ENCODE measurements at regions not wholly inside any gene's neighbourhood (a gene's known extent, or its start where the extent isn't known, plus 50 kb on each side); places are given as distances from the start of the nearest gene placed in this dataset.

DNA sequence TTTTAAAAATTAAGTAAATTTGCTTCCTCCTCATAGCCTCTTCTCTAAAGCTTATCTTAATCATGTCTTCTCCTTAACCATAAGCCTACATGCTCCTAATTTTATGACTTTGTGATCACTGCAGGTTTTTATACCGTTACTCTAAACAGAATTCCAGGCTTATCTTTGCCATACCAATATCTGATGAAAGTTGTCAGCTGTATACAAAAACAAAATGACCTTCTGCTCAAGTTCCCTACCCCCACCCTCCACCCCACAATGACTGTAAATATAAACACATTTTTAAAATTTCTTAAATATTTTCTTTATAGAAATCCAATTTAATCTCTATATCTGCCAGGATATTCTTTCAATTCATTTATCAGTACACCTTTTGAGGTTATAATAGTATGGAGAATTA is 60.5 kb upstream of the SGK1 start:
- Mint-ChIP-seq H3K4me3 (no peak overlapping the region), H3K9me3 (peaks cover 4% of the 10 kb centered on the region), H3K4me1 (peaks cover 45% of the 10 kb centered on the region), H3K36me3 (no peaks in the 10 kb centered on the region), H3K27me3 (no peaks in the 10 kb centered on the region), H3K27ac (no peak overlapping the region)
- no peak for ATAC-seq

DNA sequence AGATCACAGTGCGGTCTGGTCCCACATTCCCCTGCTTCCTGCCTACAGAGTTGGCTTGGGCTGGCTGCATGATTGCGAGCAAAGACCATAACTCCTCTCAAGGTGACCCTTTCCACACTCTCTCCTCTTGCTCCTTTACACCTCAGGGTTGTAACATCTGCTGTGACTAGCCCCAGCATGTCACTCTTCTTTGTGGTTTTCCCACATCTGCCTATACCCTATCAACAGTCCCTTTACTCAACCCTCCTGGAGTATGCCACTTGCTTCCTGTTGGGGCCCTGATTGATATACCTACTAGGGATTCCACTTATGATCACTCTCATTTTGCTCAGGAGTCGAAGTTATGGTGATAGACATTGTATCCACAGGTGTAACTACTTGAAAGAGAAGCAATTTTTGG is 58.9 kb upstream of the SGK1 start:
- Mint-ChIP-seq H3K27me3 (no peaks in the 10 kb centered on the region), H3K36me3 (no peaks in the 10 kb centered on the region), H3K27ac (no peak overlapping the region), H3K9me3 (peaks cover 4% of the 10 kb centered on the region), H3K4me3 (no peak overlapping the region), H3K4me1 (peaks cover 57% of the 10 kb centered on the region)
- no peak for ATAC-seq

DNA sequence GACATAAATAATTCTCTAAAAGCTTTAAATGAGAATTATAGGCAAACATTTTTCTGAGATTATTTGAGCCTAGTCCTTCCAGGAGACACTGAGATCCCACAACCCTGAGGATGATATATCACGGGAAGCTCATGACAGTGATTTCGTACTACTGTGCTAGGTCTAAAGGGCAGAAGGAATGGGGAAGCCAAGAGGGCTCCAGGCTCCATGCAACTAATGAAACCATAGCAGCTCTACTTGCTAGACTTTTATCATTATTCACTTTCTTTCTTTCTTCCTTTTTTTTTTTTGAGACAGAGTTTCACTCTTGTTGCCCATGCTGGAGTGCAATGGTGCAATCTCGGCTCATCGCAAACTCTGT is 57.3 kb upstream of the SGK1 start:
- H3K27ac Mint-ChIP-seq, result peak overlapping the region; percentile 46
- H3K27me3 Mint-ChIP-seq, result no peaks in the 10 kb centered on the region
- H3K4me1 Mint-ChIP-seq, result peaks cover 55% of the 10 kb centered on the region
- H3K4me3 Mint-ChIP-seq, result no peak overlapping the region
- peaks cover 4% of the 10 kb centered on the region for H3K9me3 Mint-ChIP-seq
- H3K36me3 Mint-ChIP-seq, result no peaks in the 10 kb centered on the region
- no peak for ATAC-seq

DNA sequence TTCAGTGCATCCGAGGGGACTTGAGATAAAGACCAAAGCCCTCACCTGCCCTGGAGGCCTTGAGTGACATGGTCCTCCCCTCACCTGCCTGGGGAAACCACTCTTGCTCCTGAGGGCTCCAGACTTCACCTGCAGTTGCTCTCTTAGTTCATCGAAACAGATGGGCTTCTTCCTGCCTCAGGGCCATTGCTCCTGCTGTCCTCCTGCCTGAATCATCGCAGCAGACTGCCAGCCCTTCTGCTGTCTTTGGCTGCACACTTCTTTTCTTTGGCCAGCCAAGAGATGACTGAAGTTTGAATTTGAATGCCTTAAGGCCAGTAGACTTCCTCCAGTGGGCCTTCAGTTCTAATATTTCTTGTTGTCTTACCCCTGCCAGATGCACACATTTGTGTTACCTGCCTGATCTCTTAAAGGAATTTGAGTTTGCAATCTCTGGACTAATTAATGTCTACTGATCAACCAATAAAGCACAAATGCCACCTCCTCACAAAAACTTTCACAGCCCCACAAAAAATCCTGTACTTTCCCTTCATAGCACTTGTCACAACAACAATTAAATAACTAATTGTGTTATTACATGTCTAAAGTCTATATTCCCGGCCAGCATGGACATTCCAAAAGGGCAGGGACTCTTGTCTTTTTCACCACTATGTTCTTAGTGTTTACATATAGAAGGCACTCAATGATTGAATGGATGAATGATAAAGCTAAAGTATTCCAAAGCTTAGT is 56.7 kb upstream of the SGK1 start:
- Mint-ChIP-seq H3K27ac (peak overlapping the region; percentile 46), H3K4me3 (no peak overlapping the region)

DNA sequence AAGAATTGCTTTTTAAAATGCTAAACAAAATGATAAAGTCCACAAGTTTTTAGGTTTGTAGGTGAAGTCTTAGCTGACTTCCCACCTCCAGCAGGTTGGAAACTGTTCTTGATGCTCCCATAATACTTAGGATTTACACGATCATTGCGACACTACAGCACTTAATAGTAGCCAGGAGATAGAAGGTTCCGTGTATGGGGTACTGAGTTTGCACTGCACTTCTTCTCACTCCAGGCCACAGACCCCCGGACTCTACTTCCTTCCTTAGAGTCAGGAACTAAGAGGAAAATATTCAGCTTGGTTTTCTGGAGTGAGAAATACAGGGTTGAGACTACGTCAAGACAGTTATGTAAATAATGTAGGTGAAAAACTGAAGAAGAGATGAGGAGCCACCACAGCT is 56.1 kb upstream of the SGK1 start:
- ATAC-seq, result no peak
- no peaks in the 10 kb centered on the region for H3K27me3 Mint-ChIP-seq
- H3K27ac Mint-ChIP-seq, result peak overlapping the region; percentile 46
- peaks cover 43% of the 10 kb centered on the region for H3K4me1 Mint-ChIP-seq
- peaks cover 4% of the 10 kb centered on the region for H3K9me3 Mint-ChIP-seq
- H3K4me3 Mint-ChIP-seq, result no peak overlapping the region
- H3K36me3 Mint-ChIP-seq, result no peaks in the 10 kb centered on the region

More for the DNA sequence above, 56.7 kb upstream of the SGK1 start:
- Mint-ChIP-seq H3K36me3 (no peaks in the 10 kb centered on the region), H3K4me1 (peaks cover 50% of the 10 kb centered on the region), H3K27me3 (no peaks in the 10 kb centered on the region), H3K9me3 (peaks cover 4% of the 10 kb centered on the region)
- ATAC-seq, result no peak

DNA sequence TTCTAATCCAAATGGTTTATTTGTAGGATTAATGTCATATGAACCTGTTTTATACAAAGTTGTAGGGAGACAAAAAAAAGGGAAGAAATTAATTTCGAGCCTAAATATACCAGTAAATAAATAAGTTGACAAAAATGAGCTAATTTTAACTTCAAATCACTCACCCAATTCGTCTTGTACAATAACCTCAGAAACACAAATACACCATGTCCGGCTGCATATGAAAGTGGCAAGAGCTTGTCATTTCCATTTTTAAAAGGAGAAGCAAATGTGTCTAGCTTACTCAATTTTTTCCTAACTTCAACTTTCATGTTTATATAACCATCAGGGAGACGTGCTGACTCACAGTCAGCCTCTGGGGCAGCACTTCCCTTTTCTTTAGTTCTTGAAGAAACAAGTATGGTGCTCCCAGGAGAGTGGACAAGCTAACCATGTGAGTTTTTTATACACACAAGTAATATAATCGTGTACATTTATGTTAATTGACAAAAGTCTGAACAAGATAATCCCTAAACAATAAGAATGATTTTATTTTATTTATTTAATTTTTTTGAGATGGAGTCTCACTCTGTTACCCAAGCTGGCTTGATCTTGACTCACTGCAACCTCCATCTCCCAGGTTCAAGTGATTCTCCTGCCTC is 55.5 kb upstream of the SGK1 start:
- Mint-ChIP-seq H3K27me3 (no peaks in the 10 kb centered on the region), H3K27ac (peak overlapping the region; percentile 46), H3K9me3 (peaks cover 4% of the 10 kb centered on the region), H3K36me3 (no peaks in the 10 kb centered on the region), H3K4me3 (no peak overlapping the region), H3K4me1 (peaks cover 38% of the 10 kb centered on the region)
- peak; percentile 95 for ATAC-seq

DNA sequence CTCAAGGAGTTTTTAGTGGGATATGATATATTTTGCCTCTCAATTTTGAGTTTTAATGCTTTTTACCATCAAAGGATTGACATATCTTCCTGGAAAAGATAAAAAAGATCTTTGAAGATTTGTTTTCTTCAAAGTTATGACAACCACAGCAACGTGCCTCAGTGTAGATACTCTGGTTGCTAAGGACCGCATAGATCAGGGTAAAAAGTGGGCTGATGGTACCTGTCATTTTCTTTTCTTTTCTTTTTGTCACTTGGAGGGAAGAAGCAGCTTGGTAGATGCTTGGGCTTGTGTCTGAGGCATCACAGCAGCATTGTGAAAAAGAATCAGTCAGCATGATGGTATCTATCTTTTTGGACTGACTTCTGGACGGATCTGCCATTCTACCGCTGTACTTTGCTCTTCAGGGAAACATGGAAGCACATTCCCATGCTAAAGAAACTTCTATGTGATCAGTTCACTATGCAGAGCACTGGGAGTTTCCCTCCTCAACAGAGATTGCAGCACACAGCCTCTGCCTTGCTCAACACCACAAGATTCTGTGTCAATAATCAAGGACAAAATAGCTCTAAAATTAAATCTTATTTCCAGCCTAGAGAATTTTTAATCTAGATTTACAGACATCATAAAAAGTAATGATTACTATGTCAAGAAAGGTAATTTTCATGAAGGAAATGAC is 54.8 kb upstream of the SGK1 start:
- H3K4me1 Mint-ChIP-seq, result peaks cover 38% of the 10 kb centered on the region
- H3K4me3 Mint-ChIP-seq, result no peak overlapping the region
- no peak for ATAC-seq
- H3K27ac Mint-ChIP-seq, result peak overlapping the region; percentile 46
- H3K27me3 Mint-ChIP-seq, result no peaks in the 10 kb centered on the region
- peaks cover 4% of the 10 kb centered on the region for H3K9me3 Mint-ChIP-seq
- no peaks in the 10 kb centered on the region for H3K36me3 Mint-ChIP-seq

DNA sequence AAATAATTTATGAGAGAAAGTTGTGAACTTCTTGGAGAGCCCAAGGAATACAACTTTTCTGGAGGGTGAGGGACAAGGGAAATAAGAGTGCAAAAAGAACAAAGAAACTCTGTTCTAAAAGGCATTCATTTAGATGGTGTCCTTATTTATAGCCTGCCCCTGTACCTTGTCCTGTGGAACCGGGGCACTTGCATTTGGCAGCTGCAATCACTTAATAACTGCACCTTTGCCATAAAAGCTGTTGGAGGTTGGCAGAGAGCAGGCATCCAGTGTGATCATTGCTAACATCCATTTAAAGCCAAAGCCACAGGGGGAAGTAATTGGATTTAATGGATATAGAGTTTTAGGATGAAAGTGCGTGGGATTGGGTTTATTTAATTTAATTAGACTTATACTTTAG is 50.8 kb upstream of the SGK1 start:
- Mint-ChIP-seq H3K9me3 (no peaks in the 10 kb centered on the region), H3K4me3 (no peak overlapping the region), H3K36me3 (no peaks in the 10 kb centered on the region), H3K4me1 (peaks cover 16% of the 10 kb centered on the region), H3K27me3 (no peaks in the 10 kb centered on the region), H3K27ac (no peak overlapping the region)
- ATAC-seq, result no peak

Data from stimulated activated memory B cell treated with anti-CD40 and anti-IgM and Interleukin-4, amounts not matched to agents 10 μg/mL and 1 μg/mL and 100 μg/mL, for 72 hours (primary cell).